ENCODE measurements at regions not wholly inside any gene's neighbourhood (a gene's known extent, or its start where the extent isn't known, plus 50 kb on each side); places are given as distances from the start of the nearest gene placed in this dataset.

DNA sequence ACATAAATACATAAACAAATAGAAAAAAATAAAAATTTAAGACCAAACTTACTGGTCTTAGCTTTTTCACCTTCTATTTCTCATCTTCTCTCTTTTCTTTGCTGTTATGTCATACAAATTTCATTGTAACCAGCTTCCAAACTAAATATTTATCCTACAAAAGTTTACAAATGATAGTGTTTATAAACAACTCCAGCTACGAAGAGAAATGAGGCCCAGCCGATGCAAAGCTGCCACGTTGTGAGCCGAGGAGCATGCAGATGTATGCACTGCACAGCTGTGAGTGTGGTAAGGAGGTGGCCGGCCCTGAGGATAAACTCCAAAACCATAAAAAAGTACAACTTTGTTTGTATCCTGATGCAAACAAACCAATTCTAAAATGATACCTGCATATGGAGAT, 642.4 kb upstream of the SGCG start:
- TF ChIP-seq, protein P1, sequence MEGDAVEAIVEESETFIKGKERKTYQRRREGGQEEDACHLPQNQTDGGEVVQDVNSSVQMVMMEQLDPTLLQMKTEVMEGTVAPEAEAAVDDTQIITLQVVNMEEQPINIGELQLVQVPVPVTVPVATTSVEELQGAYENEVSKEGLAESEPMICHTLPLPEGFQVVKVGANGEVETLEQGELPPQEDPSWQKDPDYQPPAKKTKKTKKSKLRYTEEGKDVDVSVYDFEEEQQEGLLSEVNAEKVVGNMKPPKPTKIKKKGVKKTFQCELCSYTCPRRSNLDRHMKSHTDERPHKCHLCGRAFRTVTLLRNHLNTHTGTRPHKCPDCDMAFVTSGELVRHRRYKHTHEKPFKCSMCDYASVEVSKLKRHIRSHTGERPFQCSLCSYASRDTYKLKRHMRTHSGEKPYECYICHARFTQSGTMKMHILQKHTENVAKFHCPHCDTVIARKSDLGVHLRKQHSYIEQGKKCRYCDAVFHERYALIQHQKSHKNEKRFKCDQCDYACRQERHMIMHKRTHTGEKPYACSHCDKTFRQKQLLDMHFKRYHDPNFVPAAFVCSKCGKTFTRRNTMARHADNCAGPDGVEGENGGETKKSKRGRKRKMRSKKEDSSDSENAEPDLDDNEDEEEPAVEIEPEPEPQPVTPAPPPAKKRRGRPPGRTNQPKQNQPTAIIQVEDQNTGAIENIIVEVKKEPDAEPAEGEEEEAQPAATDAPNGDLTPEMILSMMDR (IDR thresholded peaks at IDR 0.05), result no peak
- TF ChIP-seq POLR2A (IDR thresholded peaks at IDR 0.05), result no peak

Measured in lower leg skin (tissue), 3 donors.